ENCODE measurements at regions not wholly inside any gene's neighbourhood (a gene's known extent, or its start where the extent isn't known, plus 50 kb on each side); places are given as distances from the start of the nearest gene placed in this dataset.

GRCh38 chr2:240227538-240228428 is 87.3 kb upstream of the OTOS start:
- no peaks in the 10 kb centered on the region for H4K20me1 ChIP-seq (ENCODE audit: control insufficient read depth, extremely low read depth, insufficient read depth, low read length)
- no peaks in the 10 kb centered on the region for H3K27me3 ChIP-seq (ENCODE audit: control insufficient read depth, insufficient read depth, low read length)
- no peaks in the 10 kb centered on the region for H3K4me1 ChIP-seq (ENCODE audit: control insufficient read depth, extremely low read depth, insufficient read depth, low read length)
- H3K4me3 ChIP-seq (replicated peaks in 1 of 4; ENCODE audit: control extremely low read depth in 1 of 4, insufficient read depth in 1 of 4, low read depth in 3 of 4, low read length in 4 of 4), result no peak overlapping the region
- H3K36me3 ChIP-seq (ENCODE audit: control insufficient read depth, insufficient read depth, low read length), result no peaks in the 10 kb centered on the region
- no peak overlapping the region for H2AFZ ChIP-seq (ENCODE audit: low read length)
- H3K9me3 ChIP-seq (ENCODE audit: control insufficient read depth, insufficient read depth, low read depth, low read length), result no peaks in the 10 kb centered on the region
- no peak overlapping the region for H3K27ac ChIP-seq (ENCODE audit: insufficient read depth, low read length)
- H3K9ac ChIP-seq (ENCODE audit: insufficient read depth, low read length), result no peak overlapping the region
- no peak for TF ChIP-seq EZH2 (IDR thresholded peaks at IDR 0.05; ENCODE audit: low read length, missing control alignments)
- TF ChIP-seq, protein P1, sequence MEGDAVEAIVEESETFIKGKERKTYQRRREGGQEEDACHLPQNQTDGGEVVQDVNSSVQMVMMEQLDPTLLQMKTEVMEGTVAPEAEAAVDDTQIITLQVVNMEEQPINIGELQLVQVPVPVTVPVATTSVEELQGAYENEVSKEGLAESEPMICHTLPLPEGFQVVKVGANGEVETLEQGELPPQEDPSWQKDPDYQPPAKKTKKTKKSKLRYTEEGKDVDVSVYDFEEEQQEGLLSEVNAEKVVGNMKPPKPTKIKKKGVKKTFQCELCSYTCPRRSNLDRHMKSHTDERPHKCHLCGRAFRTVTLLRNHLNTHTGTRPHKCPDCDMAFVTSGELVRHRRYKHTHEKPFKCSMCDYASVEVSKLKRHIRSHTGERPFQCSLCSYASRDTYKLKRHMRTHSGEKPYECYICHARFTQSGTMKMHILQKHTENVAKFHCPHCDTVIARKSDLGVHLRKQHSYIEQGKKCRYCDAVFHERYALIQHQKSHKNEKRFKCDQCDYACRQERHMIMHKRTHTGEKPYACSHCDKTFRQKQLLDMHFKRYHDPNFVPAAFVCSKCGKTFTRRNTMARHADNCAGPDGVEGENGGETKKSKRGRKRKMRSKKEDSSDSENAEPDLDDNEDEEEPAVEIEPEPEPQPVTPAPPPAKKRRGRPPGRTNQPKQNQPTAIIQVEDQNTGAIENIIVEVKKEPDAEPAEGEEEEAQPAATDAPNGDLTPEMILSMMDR (conservative IDR thresholded peaks at IDR 0.05 in 1 of 2, IDR thresholded peaks at IDR 0.05 in 1 of 2; ENCODE audit: low read depth in 1 of 2, low read length in 2 of 2), result no peak
- H3K4me2 ChIP-seq (ENCODE audit: extremely low read depth, insufficient read depth, low read length), result no peak overlapping the region
- no peak for DNase-seq (ENCODE audit: low read depth in 2 of 2)
- no peaks in the 10 kb centered on the region for H3K79me2 ChIP-seq (ENCODE audit: control insufficient read depth, insufficient read depth, low read length)

GRCh38 chr2:240229005-240229404 is 88.5 kb upstream of the OTOS start:
- DNase-seq (ENCODE audit: low read depth in 2 of 2), result no peak
- no peaks in the 10 kb centered on the region for H3K79me2 ChIP-seq (ENCODE audit: control insufficient read depth, insufficient read depth, low read length)
- H3K36me3 ChIP-seq (ENCODE audit: control insufficient read depth, insufficient read depth, low read length), result no peaks in the 10 kb centered on the region
- no peak overlapping the region for H3K4me2 ChIP-seq (ENCODE audit: extremely low read depth, insufficient read depth, low read length)
- H2AFZ ChIP-seq (ENCODE audit: low read length), result no peak overlapping the region
- no peaks in the 10 kb centered on the region for H3K9me3 ChIP-seq (ENCODE audit: control insufficient read depth, insufficient read depth, low read depth, low read length)
- H4K20me1 ChIP-seq (ENCODE audit: control insufficient read depth, extremely low read depth, insufficient read depth, low read length), result no peaks in the 10 kb centered on the region
- TF ChIP-seq EZH2 (IDR thresholded peaks at IDR 0.05; ENCODE audit: low read length, missing control alignments), result no peak
- TF ChIP-seq, protein P1 (conservative IDR thresholded peaks at IDR 0.05 in 1 of 2, IDR thresholded peaks at IDR 0.05 in 1 of 2; ENCODE audit: low read depth in 1 of 2, low read length in 2 of 2), result no peak
- no peak overlapping the region for H3K27ac ChIP-seq (ENCODE audit: insufficient read depth, low read length)
- no peak overlapping the region for H3K4me3 ChIP-seq (replicated peaks in 1 of 4; ENCODE audit: control extremely low read depth in 1 of 4, insufficient read depth in 1 of 4, low read depth in 3 of 4, low read length in 4 of 4)
- no peak overlapping the region for H3K9ac ChIP-seq (ENCODE audit: insufficient read depth, low read length)
- H3K27me3 ChIP-seq (ENCODE audit: control insufficient read depth, insufficient read depth, low read length), result no peaks in the 10 kb centered on the region
- H3K4me1 ChIP-seq (ENCODE audit: control insufficient read depth, extremely low read depth, insufficient read depth, low read length), result peaks cover 2% of the 10 kb centered on the region

DNA sequence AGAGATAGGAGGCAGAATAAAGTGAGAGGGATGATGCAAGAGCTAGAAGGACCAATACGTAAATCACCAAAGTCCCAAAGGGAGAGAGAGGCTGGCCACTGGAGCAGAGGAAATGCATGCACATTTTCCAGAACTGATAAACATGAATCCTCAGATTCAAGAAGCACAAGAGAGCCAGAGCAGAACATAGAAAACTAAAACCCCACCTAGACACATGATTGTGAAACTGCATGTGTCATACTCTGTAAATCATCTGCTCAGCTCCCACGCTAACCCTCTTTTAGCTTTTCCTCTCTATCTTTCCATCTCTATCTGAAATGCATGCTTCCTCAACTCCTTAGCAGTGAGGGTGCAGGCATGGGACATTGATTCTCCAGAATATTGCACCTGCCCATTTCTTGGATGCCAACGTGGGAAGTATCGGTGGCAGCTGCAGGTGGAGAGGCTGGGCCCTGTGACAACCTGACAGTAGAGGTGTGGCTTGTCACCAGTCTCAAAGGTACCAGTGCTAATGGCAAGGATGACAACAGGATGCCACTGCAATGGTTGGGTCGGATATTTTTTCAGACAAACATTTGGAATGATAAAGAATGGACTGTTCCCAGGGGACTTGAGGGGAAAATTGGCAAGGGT is 89.3 kb upstream of the OTOS start:
- no peaks in the 10 kb centered on the region for H4K20me1 ChIP-seq (ENCODE audit: control insufficient read depth, extremely low read depth, insufficient read depth, low read length)
- H3K4me2 ChIP-seq (ENCODE audit: extremely low read depth, insufficient read depth, low read length), result no peak overlapping the region
- no peak overlapping the region for H2AFZ ChIP-seq (ENCODE audit: low read length)
- H3K79me2 ChIP-seq (ENCODE audit: control insufficient read depth, insufficient read depth, low read length), result no peaks in the 10 kb centered on the region
- no peaks in the 10 kb centered on the region for H3K36me3 ChIP-seq (ENCODE audit: control insufficient read depth, insufficient read depth, low read length)
- peaks cover 2% of the 10 kb centered on the region for H3K4me1 ChIP-seq (ENCODE audit: control insufficient read depth, extremely low read depth, insufficient read depth, low read length)
- no peaks in the 10 kb centered on the region for H3K9me3 ChIP-seq (ENCODE audit: control insufficient read depth, insufficient read depth, low read depth, low read length)
- no peak overlapping the region for H3K9ac ChIP-seq (ENCODE audit: insufficient read depth, low read length)
- H3K4me3 ChIP-seq (replicated peaks in 1 of 4; ENCODE audit: control extremely low read depth in 1 of 4, insufficient read depth in 1 of 4, low read depth in 3 of 4, low read length in 4 of 4), result no peak overlapping the region
- H3K27ac ChIP-seq (ENCODE audit: insufficient read depth, low read length), result no peak overlapping the region
- DNase-seq (ENCODE audit: low read depth in 2 of 2), result peak in 1 of 2 donors; percentile 41
- no peaks in the 10 kb centered on the region for H3K27me3 ChIP-seq (ENCODE audit: control insufficient read depth, insufficient read depth, low read length)
- TF ChIP-seq EZH2 (IDR thresholded peaks at IDR 0.05; ENCODE audit: low read length, missing control alignments), result no peak
